H1 (cell line): ENCODE measurements at regions not wholly inside any gene's neighbourhood (a gene's known extent, or its start where the extent isn't known, plus 50 kb on each side); places are given as distances from the start of the nearest gene placed in this dataset.

Experiments used
- CBX5 ChIP-seq: fragments of 300-800, 300-1000 bp; sonication (generic); IDR thresholded peaks from 2 replicates; pipeline ENCODE4 v1.7.1; 2016; ENCODE audit warnings: antibody characterized with exemption, low read length, low read depth
- KDM1A ChIP-seq: fragments of 200-600, 300-600 bp; sonication (generic); IDR thresholded peaks from 2 replicates; pipeline ENCODE4 v1.7.1; 2016; ENCODE audit warnings: mild to moderate bottlenecking, low read length, borderline replicate concordance
- SIRT6 ChIP-seq: IDR thresholded peaks from one replicate; pipeline ENCODE4 v1.7.1; 2012; ENCODE audit warnings: low read length, inconsistent platforms
- TF ChIP-seq, protein P1 (sequence below): IDR thresholded peaks from 2 replicates; pipeline ENCODE4 v1.6.1; 2011; ENCODE audit warnings: low read depth, mild to moderate bottlenecking, low read length; ENCODE audit not compliant: insufficient read depth

DNA sequence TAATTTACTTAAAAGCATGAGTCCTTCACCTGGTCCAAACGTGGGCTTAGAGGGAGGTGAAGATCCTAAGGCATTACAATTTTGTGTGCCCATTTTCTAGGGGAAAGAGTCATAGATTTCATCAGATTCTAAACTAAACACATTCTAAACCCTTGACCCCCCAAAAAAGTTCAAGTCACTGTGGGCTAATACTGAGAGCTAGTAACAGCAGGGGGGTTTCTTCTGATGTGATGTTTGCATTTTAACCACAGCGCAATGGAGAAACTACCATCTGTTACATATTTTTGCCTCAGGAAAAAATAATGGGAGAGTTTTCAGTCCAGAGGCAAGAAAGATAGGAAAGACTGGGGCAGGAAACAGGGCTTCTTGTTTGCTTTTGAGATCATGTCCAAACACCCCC, 110.8 kb upstream of the SLC1A3 start (continued):
- no peak for TF ChIP-seq KDM1A
- no peak for TF ChIP-seq SIRT6
- TF ChIP-seq, protein P1, sequence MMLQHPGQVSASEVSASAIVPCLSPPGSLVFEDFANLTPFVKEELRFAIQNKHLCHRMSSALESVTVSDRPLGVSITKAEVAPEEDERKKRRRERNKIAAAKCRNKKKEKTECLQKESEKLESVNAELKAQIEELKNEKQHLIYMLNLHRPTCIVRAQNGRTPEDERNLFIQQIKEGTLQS, result no peak
- no peak for TF ChIP-seq CBX5
